Neural crest cell (in vitro differentiated cells): ENCODE measurements at regions not wholly inside any gene's neighbourhood (a gene's known extent, or its start where the extent isn't known, plus 50 kb on each side); places are given as distances from the start of the nearest gene placed in this dataset.

Experiments used
- DNase-seq: peaks from one replicate; pipeline ENCODE4 v3.0.0; 2021; ENCODE audit warnings: low read depth, mixed read lengths, low spot score
- H3K27ac Mint-ChIP-seq: one replicate; pipeline ENCODE4 v1.8.0; 2021; ENCODE audit warnings: mild to moderate bottlenecking, mixed read lengths; ENCODE audit not compliant: unreplicated experiment
- H3K27me3 Mint-ChIP-seq: 2 replicates; pipeline ENCODE4 v1.8.0; 2021; ENCODE audit warnings: low read depth, mild to moderate bottlenecking, mixed read lengths
- H3K36me3 Mint-ChIP-seq: 2 replicates; pipeline ENCODE4 v1.8.0; 2021; ENCODE audit warnings: low read depth, mild to moderate bottlenecking, mixed read lengths
- H3K4me1 Mint-ChIP-seq: 2 replicates; pipeline ENCODE4 v1.8.0; 2021; ENCODE audit warnings: mixed read lengths
- H3K4me3 Mint-ChIP-seq: one replicate; pipeline ENCODE4 v1.8.0; 2021; ENCODE audit warnings: mild to moderate bottlenecking, mixed read lengths
- H3K9me3 Mint-ChIP-seq: 2 replicates; pipeline ENCODE4 v1.8.0; 2021; ENCODE audit warnings: mixed read lengths
- TF ChIP-seq, protein P1 (sequence below): fragments of 200-600 bp; sonication (generic); conservative IDR thresholded peaks from 2 replicates; pipeline ENCODE4 v1.5.0; 2021; ENCODE audit warnings: antibody characterized with exemption, mild to moderate bottlenecking

- no peaks in the 10 kb centered on the region for H3K27me3 Mint-ChIP-seq
- H3K4me1 Mint-ChIP-seq, result no peaks in the 10 kb centered on the region
- no peak overlapping the region for H3K27ac Mint-ChIP-seq
- no peak overlapping the region for H3K4me3 Mint-ChIP-seq
- H3K36me3 Mint-ChIP-seq, result no peaks in the 10 kb centered on the region
- no peaks in the 10 kb centered on the region for H3K9me3 Mint-ChIP-seq
- TF ChIP-seq, protein P1, sequence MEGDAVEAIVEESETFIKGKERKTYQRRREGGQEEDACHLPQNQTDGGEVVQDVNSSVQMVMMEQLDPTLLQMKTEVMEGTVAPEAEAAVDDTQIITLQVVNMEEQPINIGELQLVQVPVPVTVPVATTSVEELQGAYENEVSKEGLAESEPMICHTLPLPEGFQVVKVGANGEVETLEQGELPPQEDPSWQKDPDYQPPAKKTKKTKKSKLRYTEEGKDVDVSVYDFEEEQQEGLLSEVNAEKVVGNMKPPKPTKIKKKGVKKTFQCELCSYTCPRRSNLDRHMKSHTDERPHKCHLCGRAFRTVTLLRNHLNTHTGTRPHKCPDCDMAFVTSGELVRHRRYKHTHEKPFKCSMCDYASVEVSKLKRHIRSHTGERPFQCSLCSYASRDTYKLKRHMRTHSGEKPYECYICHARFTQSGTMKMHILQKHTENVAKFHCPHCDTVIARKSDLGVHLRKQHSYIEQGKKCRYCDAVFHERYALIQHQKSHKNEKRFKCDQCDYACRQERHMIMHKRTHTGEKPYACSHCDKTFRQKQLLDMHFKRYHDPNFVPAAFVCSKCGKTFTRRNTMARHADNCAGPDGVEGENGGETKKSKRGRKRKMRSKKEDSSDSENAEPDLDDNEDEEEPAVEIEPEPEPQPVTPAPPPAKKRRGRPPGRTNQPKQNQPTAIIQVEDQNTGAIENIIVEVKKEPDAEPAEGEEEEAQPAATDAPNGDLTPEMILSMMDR, result no peak
- no peak for DNase-seq
These were observed 673.0 kb upstream of the CA10 start for GRCh38 chr17:52831536-52831935.

- no peaks in the 10 kb centered on the region for H3K4me1 Mint-ChIP-seq
- H3K4me3 Mint-ChIP-seq, result no peak overlapping the region
- TF ChIP-seq, protein P1, result no peak
- no peaks in the 10 kb centered on the region for H3K27me3 Mint-ChIP-seq
- no peak overlapping the region for H3K27ac Mint-ChIP-seq
- H3K9me3 Mint-ChIP-seq, result no peaks in the 10 kb centered on the region
- no peaks in the 10 kb centered on the region for H3K36me3 Mint-ChIP-seq
- DNase-seq, result no peak
These were observed 670.1 kb upstream of the CA10 start for GRCh38 chr17:52828621-52829020.

DNA sequence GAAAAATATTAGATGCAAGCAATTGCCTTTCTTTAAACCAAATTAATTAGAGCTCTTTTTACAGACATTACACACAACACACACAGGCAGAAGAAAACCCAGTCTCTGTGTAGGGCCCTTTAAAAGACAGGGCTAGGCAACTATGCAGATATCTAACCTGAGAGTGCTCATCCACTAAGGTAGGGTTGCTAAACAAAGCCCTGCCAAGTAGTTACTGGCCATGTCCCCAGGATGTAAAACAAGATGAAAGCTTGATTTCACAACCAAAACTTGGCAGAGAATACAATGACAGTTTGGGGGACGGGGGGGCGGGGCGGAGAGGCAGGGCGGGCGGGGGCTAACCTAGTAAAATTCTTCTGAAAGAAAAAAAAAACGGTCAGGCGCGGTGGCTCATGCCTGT, 669.0 kb upstream of the CA10 start:
- Mint-ChIP-seq H3K4me1 (no peaks in the 10 kb centered on the region), H3K27me3 (no peaks in the 10 kb centered on the region), H3K4me3 (no peak overlapping the region), H3K36me3 (no peaks in the 10 kb centered on the region), H3K27ac (no peak overlapping the region), H3K9me3 (no peaks in the 10 kb centered on the region)
- TF ChIP-seq, protein P1, result no peak
- DNase-seq, result no peak

DNA sequence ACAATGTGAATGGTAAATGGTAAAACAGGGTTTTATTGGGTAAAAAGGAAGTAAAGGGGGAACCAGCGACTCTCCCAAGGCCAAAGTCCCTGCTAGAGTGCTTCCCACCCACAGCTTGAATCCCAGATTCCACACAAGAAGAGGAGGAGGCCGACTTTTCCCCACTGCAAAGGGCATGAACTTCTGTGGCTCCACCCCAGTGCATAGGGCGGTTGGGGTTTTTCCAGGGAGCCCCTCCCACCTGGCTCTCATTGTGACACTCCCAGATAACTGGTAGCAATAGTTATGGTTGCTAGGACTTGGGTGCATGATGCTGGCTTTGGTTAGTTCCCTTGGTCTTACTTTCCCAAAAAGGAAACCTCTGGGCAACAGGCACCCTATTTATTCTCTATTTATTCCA, 666.0 kb upstream of the CA10 start:
- TF ChIP-seq, protein P1, result no peak
- no peaks in the 10 kb centered on the region for H3K36me3 Mint-ChIP-seq
- no peaks in the 10 kb centered on the region for H3K4me1 Mint-ChIP-seq
- no peaks in the 10 kb centered on the region for H3K9me3 Mint-ChIP-seq
- H3K4me3 Mint-ChIP-seq, result no peak overlapping the region
- no peaks in the 10 kb centered on the region for H3K27me3 Mint-ChIP-seq
- no peak overlapping the region for H3K27ac Mint-ChIP-seq
- DNase-seq, result no peak

DNA sequence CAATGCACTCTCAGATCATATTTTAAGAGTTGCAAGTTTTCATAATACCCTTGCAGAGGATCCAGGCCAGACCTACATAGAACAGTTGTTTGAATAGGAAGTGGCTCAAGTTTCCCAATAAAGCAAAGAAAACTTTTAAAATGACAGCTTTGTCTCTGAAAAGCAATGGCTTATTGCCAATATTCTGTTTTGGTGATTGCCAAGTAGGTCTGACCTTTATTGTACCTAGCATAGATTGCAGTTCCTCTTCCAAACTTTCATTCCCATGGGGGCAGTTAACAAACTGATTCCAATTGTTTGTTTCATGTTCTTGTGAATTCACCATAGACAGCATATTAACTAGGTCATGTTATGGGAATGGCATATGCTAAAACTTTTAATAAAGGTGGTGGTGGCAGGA, 664.6 kb upstream of the CA10 start:
- H3K4me1 Mint-ChIP-seq, result no peaks in the 10 kb centered on the region
- no peaks in the 10 kb centered on the region for H3K27me3 Mint-ChIP-seq
- H3K9me3 Mint-ChIP-seq, result no peaks in the 10 kb centered on the region
- H3K27ac Mint-ChIP-seq, result no peak overlapping the region
- H3K4me3 Mint-ChIP-seq, result no peak overlapping the region
- no peak for DNase-seq
- TF ChIP-seq, protein P1, result no peak
- H3K36me3 Mint-ChIP-seq, result no peaks in the 10 kb centered on the region
